HCT116 (cell line): ENCODE measurements at regions not wholly inside any gene's neighbourhood (a gene's known extent, or its start where the extent isn't known, plus 50 kb on each side); places are given as distances from the start of the nearest gene placed in this dataset.

ENCODE experiments used
- ATAC-seq: fragments of 200-7000 bp; cut with Tn5 transposase; 2 replicates; pipeline ENCODE4 v1.9.1; 2020; ENCODE audit warnings: mild to moderate bottlenecking, moderate library complexity
- BruUV-seq: library from RNA; stranded (reverse); fragments of 400-500 nt; replicated peaks from 2 replicates; lab custom pipeline; 2021; lab: Mats Ljungman, UMichigan
- CTCF ChIA-PET: fragments of 300-600 bp; sonication (Branson Sonifier 250); formaldehyde crosslinking; loops from one replicate; lab custom pipeline; 2021; ENCODE audit warnings: antibody characterized with exemption; lab: Charles Lee
- POLR2A ChIA-PET: fragments of 300-600, 350-600 bp; sonication (Branson Sonifier 250); formaldehyde crosslinking; loops from one replicate; lab custom pipeline; 2021; ENCODE audit warnings: antibody characterized with exemption; lab: Charles Lee
- RAD21 ChIA-PET, 2 experiments: fragments of 300-600 bp; sonication (Branson Sonifier 250); formaldehyde crosslinking; loops; one replicate each; lab custom pipeline; 2023; ENCODE audit warnings: low total read pairs in 2 of 2; ENCODE audit not compliant: uncharacterized antibody in 2 of 2, unreplicated experiment in 2 of 2, low non-redundant PET in 1 of 2; lab: Charles Lee
- DNase-seq: peaks from one replicate; pipeline ENCODE4 v3.0.0-alpha.2; 2010; ENCODE audit warnings: low read depth, low spot score
- H2AFZ ChIP-seq: fragments of 200-600 bp; shearing (Covaris generic), sonication (generic); 2 replicates; pipeline ENCODE4 v1.6.1; 2017; ENCODE audit warnings: low read depth, mixed run types, mixed read lengths, antibody characterized with exemption, low read length; ENCODE audit not compliant: poor library complexity, severe bottlenecking
- H3K27ac ChIP-seq: 2 replicates; pipeline ENCODE4 v1.5.1; 2012; ENCODE audit warnings: low read depth, low read length
- H3K27me3 ChIP-seq: fragments of 200-600 bp; sonication (generic); 2 replicates; pipeline ENCODE4 v1.6.1; 2016; ENCODE audit warnings: mixed run types, low read length, mixed read lengths; ENCODE audit not compliant: insufficient read depth
- H3K36me3 ChIP-seq, 2 experiments: fragments of 200-500 bp in 1 of 2; fragments of 200-600 bp in 1 of 2; sonication (Bioruptor generic) in 1 of 2; sonication (generic) in 1 of 2; 2 replicates each; pipeline versions ENCODE4 v1.5.1 to v1.6.1; 2014 to 2016; ENCODE audit warnings: low read length in 2 of 2, inconsistent platforms in 1 of 2, mixed read lengths in 1 of 2, mixed run types in 1 of 2; ENCODE audit not compliant: insufficient read depth in 2 of 2, control insufficient read depth in 1 of 2
- H3K4me1 ChIP-seq, 2 experiments: fragments of 200-600 bp in 1 of 2; sonication (generic) in 1 of 2; 2 replicates each; pipeline versions ENCODE4 v1.5.1 to v1.6.1; 2012 to 2017; ENCODE audit warnings: low read length in 2 of 2, inconsistent platforms in 1 of 2, mild to moderate bottlenecking in 1 of 2, mixed read lengths in 1 of 2, mixed run types in 1 of 2, moderate library complexity in 1 of 2; ENCODE audit not compliant: insufficient read depth in 2 of 2, control insufficient read depth in 1 of 2
- H3K4me2 ChIP-seq: fragments of 200-600 bp; sonication (generic); 2 replicates; pipeline ENCODE4 v1.6.1; 2017; ENCODE audit warnings: mixed run types, low read length, mixed read lengths
- H3K4me3 ChIP-seq, 2 experiments: fragments of 200-600 bp in 1 of 2; sonication (generic) in 1 of 2; replicated peaks in 1 of 2; 2 replicates each; pipeline ENCODE4 v1.5.1; 2011 to 2016; ENCODE audit warnings: low read length in 2 of 2, control low read depth in 1 of 2, low read depth in 1 of 2, mild to moderate bottlenecking in 1 of 2, mixed read lengths in 1 of 2, mixed run types in 1 of 2
- H3K79me2 ChIP-seq: fragments of 200-600 bp; sonication (generic); 2 replicates; pipeline ENCODE4 v1.6.1; 2017; ENCODE audit warnings: mild to moderate bottlenecking, mixed run types, low read length, moderate library complexity, mixed read lengths; ENCODE audit not compliant: insufficient read depth
- H3K9ac ChIP-seq: fragments of 200-600 bp; sonication (generic); 2 replicates; pipeline ENCODE4 v1.6.1; 2016; ENCODE audit warnings: low read length, mixed read lengths
- H3K9me2 ChIP-seq: fragments of 200-600 bp; sonication (generic), shearing (Covaris generic); 2 replicates; pipeline ENCODE4 v1.6.1; 2017; ENCODE audit warnings: mixed run types, mild to moderate bottlenecking, moderate library complexity; ENCODE audit not compliant: insufficient read depth
- H3K9me3 ChIP-seq, 2 experiments: fragments of 200-500 bp in 1 of 2; fragments of 200-600 bp in 1 of 2; sonication (Bioruptor generic) in 1 of 2; sonication (generic) in 1 of 2; 2 replicates each; pipeline ENCODE4 v1.6.1; 2014 to 2017; ENCODE audit warnings: low read length in 2 of 2, mixed read lengths in 2 of 2, inconsistent platforms in 1 of 2, low read depth in 1 of 2, mild to moderate bottlenecking in 1 of 2, mixed run types in 1 of 2, moderate library complexity in 1 of 2; ENCODE audit not compliant: control insufficient read depth in 1 of 2, insufficient read depth in 1 of 2
- H4K20me1 ChIP-seq: fragments of 200-600 bp; sonication (generic), shearing (Covaris generic); 2 replicates; pipeline ENCODE4 v1.6.1; 2017; ENCODE audit warnings: mixed run types, mild to moderate bottlenecking, moderate library complexity; ENCODE audit not compliant: insufficient read depth
- ATF3 ChIP-seq: IDR thresholded peaks from 2 replicates; pipeline ENCODE4 v1.6.1; 2012
- CBX3 ChIP-seq: IDR thresholded peaks from 2 replicates; pipeline ENCODE4 v1.6.1; 2012; ENCODE audit warnings: low read depth
- CEBPB ChIP-seq: IDR thresholded peaks from 2 replicates; pipeline ENCODE4 v1.6.1; 2012; ENCODE audit warnings: low read depth
- CTCF ChIP-seq, 3 experiments: fragments of 200-600 bp in 1 of 3; sonication (generic) in 1 of 3; IDR thresholded peaks in 2 of 3; conservative IDR thresholded peaks in 1 of 3; 2 replicates each; pipeline ENCODE4 v1.5.1; 2012 to 2017; ENCODE audit warnings: low read depth in 2 of 3, low read length in 2 of 3, antibody characterized with exemption in 1 of 3, borderline replicate concordance in 1 of 3, control low read depth in 1 of 3, mild to moderate bottlenecking in 1 of 3, mixed read lengths in 1 of 3, mixed run types in 1 of 3, moderate library complexity in 1 of 3; ENCODE audit not compliant: insufficient read depth in 1 of 3
- EGR1 ChIP-seq: IDR thresholded peaks from 2 replicates; pipeline ENCODE4 v1.6.1; 2012; ENCODE audit warnings: low read depth
- EZH2 ChIP-seq: fragments of 200-600 bp; sonication (generic); IDR thresholded peaks from 2 replicates; pipeline ENCODE4 v1.6.1; 2017; ENCODE audit warnings: antibody characterized with exemption, mixed run types
- EZH2phosphoT487 ChIP-seq: fragments of 200-600 bp; IDR thresholded peaks from 2 replicates; pipeline ENCODE4 v1.6.1; 2018; ENCODE audit warnings: antibody characterized with exemption, borderline replicate concordance
- FOSL1 ChIP-seq: IDR thresholded peaks from 2 replicates; pipeline ENCODE4 v1.6.1; 2012; ENCODE audit warnings: low read depth
- JUND ChIP-seq: IDR thresholded peaks from 2 replicates; pipeline ENCODE4 v1.6.1; 2012
- MAX ChIP-seq: IDR thresholded peaks from 2 replicates; pipeline ENCODE4 v1.6.1; 2012
- POLR2A ChIP-seq: IDR thresholded peaks from 2 replicates; pipeline ENCODE4 v1.7.0; 2011; ENCODE audit warnings: borderline replicate concordance; ENCODE audit not compliant: insufficient read depth, insufficient read length; ENCODE audit errors: extremely low read depth
- POLR2AphosphoS5 ChIP-seq: IDR thresholded peaks from 2 replicates; pipeline ENCODE4 v1.6.1; 2011; ENCODE audit warnings: mild to moderate bottlenecking, low read depth, low read length, moderate library complexity
- RAD21 ChIP-seq: IDR thresholded peaks from 2 replicates; pipeline ENCODE4 v1.6.1; 2012; ENCODE audit warnings: low read depth, mild to moderate bottlenecking
- REST ChIP-seq: IDR thresholded peaks from 2 replicates; pipeline ENCODE4 v1.6.1; 2012; ENCODE audit warnings: low read depth
- SIN3A ChIP-seq: IDR thresholded peaks from 2 replicates; pipeline ENCODE4 v1.6.1; 2012; ENCODE audit warnings: low read depth
- SP1 ChIP-seq: IDR thresholded peaks from 2 replicates; pipeline ENCODE4 v1.6.1; 2012; ENCODE audit warnings: low read depth
- SRF ChIP-seq: IDR thresholded peaks from 2 replicates; pipeline ENCODE4 v1.6.1; 2012; ENCODE audit warnings: low read depth
- YY1 ChIP-seq: IDR thresholded peaks from 2 replicates; pipeline ENCODE4 v1.6.1; 2011; ENCODE audit warnings: low read length, low read depth, moderate library complexity, mild to moderate bottlenecking; ENCODE audit not compliant: insufficient replicate concordance; ENCODE audit errors: extremely low read depth
- intact Hi-C: fragments of 100-400 bp; cut with micrococcal nuclease; formaldehyde crosslinking; loops from 2 replicates; pipeline ENCODE4 v1.10.0; 2022

- TF ChIP-seq EGR1 (no peak), CBX3 (no peak), EZH2 (no peak), YY1 (no peak), MAX (no peak), RAD21 (no peak), POLR2A (no peak), CEBPB (no peak), SIN3A (no peak), ATF3 (no peak), CTCF (IDR thresholded peaks at IDR 0.05 in 2 of 3, conservative IDR thresholded peaks at IDR 0.05 in 1 of 3; ENCODE audit: borderline replicate concordance in 1 of 3, insufficient read depth in 1 of 3, low read depth in 2 of 3, low read length in 2 of 3) (no peak), SP1 (no peak)
These were observed 101.5 kb upstream of the TENT5A start (continued) for GRCh38 chr6:81853975-81854374.

- RAD21 ChIA-PET, result no interaction called here
- Histone ChIP-seq H3K36me3 (no peaks in the 10 kb centered on the region), H3K79me2 (no peaks in the 10 kb centered on the region), H3K4me2 (no peak overlapping the region), H3K27ac (no peak overlapping the region), H3K4me3 (no peak overlapping the region), H2AFZ (no peak overlapping the region), H4K20me1 (no peaks in the 10 kb centered on the region), H3K9me3 (no peaks in the 10 kb centered on the region), H3K27me3 (no peaks in the 10 kb centered on the region), H3K4me1 (no peaks in the 10 kb centered on the region), H3K9ac (no peak overlapping the region), H3K9me2 (no peaks in the 10 kb centered on the region)
- ATAC-seq (no peak), DNase-seq (no peak)
- intact Hi-C loops, result no loop called here
- CTCF ChIA-PET, result no interaction called here
- BruUV-seq, result no TSS peak
- POLR2A ChIA-PET, result no interaction called here
- TF ChIP-seq RAD21 (no peak), REST (no peak), CEBPB (no peak), MAX (no peak), POLR2AphosphoS5 (no peak), EGR1 (no peak), EZH2phosphoT487 (no peak), FOSL1 (no peak), SRF (no peak), JUND (no peak), CTCF (IDR thresholded peaks at IDR 0.05 in 2 of 3, conservative IDR thresholded peaks at IDR 0.05 in 1 of 3; ENCODE audit: borderline replicate concordance in 1 of 3, insufficient read depth in 1 of 3, low read depth in 2 of 3, low read length in 2 of 3) (no peak), POLR2A (no peak), EZH2 (no peak)
These were observed 96.8 kb upstream of the TENT5A start for GRCh38 chr6:81849248-81849647.
